Peyer's patch (tissue), 4 donors: ENCODE measurements at regions not wholly inside any gene's neighbourhood (a gene's known extent, or its start where the extent isn't known, plus 50 kb on each side); places are given as distances from the start of the nearest gene placed in this dataset.

Experiments used
- DNase-seq, 3 donors: peaks; one replicate each; pipeline ENCODE4 v3.0.0-alpha.2; 2017 to 2019
- H3K27ac ChIP-seq, 4 donors: fragments of 200-600 bp; sonication (generic); one replicate each; pipeline ENCODE4 v1.5.1; 2016 to 2019
- H3K27me3 ChIP-seq, 2 donors: fragments of 200-600 bp; sonication (generic); one replicate each; pipeline ENCODE4 v1.5.1; 2019
- H3K36me3 ChIP-seq, 3 donors: fragments of 200-600 bp; sonication (generic); one replicate each; pipeline ENCODE4 v1.5.1; 2016 to 2019
- H3K4me1 ChIP-seq, 4 donors: fragments of 200-600 bp; sonication (generic); one replicate each; pipeline ENCODE4 v1.5.1; 2016 to 2019
- H3K4me3 ChIP-seq, 4 donors: fragments of 200-600 bp; sonication (generic); 1 replicate in 3 of 4; 2 replicates in 1 of 4; pipeline ENCODE4 v1.5.1; 2016 to 2019; ENCODE audit warnings: mild to moderate bottlenecking in 1 of 4
- H3K9me3 ChIP-seq, 4 donors: fragments of 200-600 bp; sonication (generic); one replicate each; pipeline ENCODE4 v1.5.1; 2016 to 2019; ENCODE audit warnings: mild to moderate bottlenecking in 1 of 4
- CTCF ChIP-seq, 6 experiments: fragments of 450-650 bp in 4 of 6; fragments of 200-600 bp in 2 of 6; sonication (generic) in 1 of 6; IDR thresholded peaks; one replicate each; pipeline ENCODE4 v1.5.1; 2017 to 2019; ENCODE audit warnings: antibody characterized with exemption in 6 of 6, mild to moderate bottlenecking in 3 of 6, moderate library complexity in 1 of 6
- POLR2A ChIP-seq, 2 donors: fragments of 450-650 bp; IDR thresholded peaks; one replicate each; pipeline ENCODE4 v1.5.1; 2017; ENCODE audit warnings: antibody characterized with exemption in 2 of 2, mild to moderate bottlenecking in 2 of 2, moderate library complexity in 2 of 2

- Histone ChIP-seq H3K4me1 (peaks cover 0 to 4% (median under 1%) of the 10 kb centered on the region in 4 donors), H3K36me3 (no peaks in the 10 kb centered on the region), H3K9me3 (peaks cover 0 to 5% (median 0%) of the 10 kb centered on the region in 4 donors), H3K27me3 (no peaks in the 10 kb centered on the region), H3K4me3 (no peak overlapping the region), H3K27ac (no peak overlapping the region)
- no peak for DNase-seq
- TF ChIP-seq CTCF (IDR thresholded peaks at IDR 0.05) (no peak), POLR2A (IDR thresholded peaks at IDR 0.05) (no peak)
These were observed 151.2 kb upstream of the UBE2E1 start for GRCh38 chr3:23654571-23654970.

GRCh38 chr3:23655749-23656148, 150.0 kb upstream of the UBE2E1 start:
- Histone ChIP-seq H3K4me1 (peaks cover 0 to 4% (median 0%) of the 10 kb centered on the region in 4 donors), H3K36me3 (no peaks in the 10 kb centered on the region), H3K4me3 (no peak overlapping the region), H3K9me3 (peaks cover 0 to 5% (median 0%) of the 10 kb centered on the region in 4 donors), H3K27me3 (no peaks in the 10 kb centered on the region), H3K27ac (no peak overlapping the region)
- DNase-seq: no peak
- TF ChIP-seq CTCF (IDR thresholded peaks at IDR 0.05) (no peak), POLR2A (IDR thresholded peaks at IDR 0.05) (no peak)

GRCh38 chr3:23656199-23656598, 149.6 kb upstream of the UBE2E1 start:
- Histone ChIP-seq H3K27me3 (no peaks in the 10 kb centered on the region), H3K9me3 (peaks cover 0 to 5% (median 0%) of the 10 kb centered on the region in 4 donors), H3K36me3 (no peaks in the 10 kb centered on the region), H3K27ac (no peak overlapping the region), H3K4me1 (peaks cover 0 to 4% (median 0%) of the 10 kb centered on the region in 4 donors), H3K4me3 (no peak overlapping the region)
- no peak for DNase-seq
- TF ChIP-seq CTCF (IDR thresholded peaks at IDR 0.05) (no peak), POLR2A (IDR thresholded peaks at IDR 0.05) (no peak)

GRCh38 chr3:23656821-23657220, 148.9 kb upstream of the UBE2E1 start:
- Histone ChIP-seq H3K4me1 (peaks cover 0 to 4% (median 0%) of the 10 kb centered on the region in 4 donors), H3K36me3 (no peaks in the 10 kb centered on the region), H3K27me3 (no peaks in the 10 kb centered on the region), H3K27ac (no peak overlapping the region), H3K9me3 (peaks cover 0 to 5% (median 0%) of the 10 kb centered on the region in 4 donors), H3K4me3 (no peak overlapping the region)
- no peak for DNase-seq
- TF ChIP-seq POLR2A (IDR thresholded peaks at IDR 0.05): no peak
- no peak for TF ChIP-seq CTCF (IDR thresholded peaks at IDR 0.05)

- DNase-seq: no peak
- Histone ChIP-seq H3K27me3 (no peaks in the 10 kb centered on the region), H3K27ac (no peak overlapping the region), H3K36me3 (no peaks in the 10 kb centered on the region), H3K4me1 (peaks cover 0 to 4% (median 0%) of the 10 kb centered on the region in 4 donors), H3K4me3 (no peak overlapping the region), H3K9me3 (peaks cover 0 to 5% (median 0%) of the 10 kb centered on the region in 4 donors)
- TF ChIP-seq POLR2A (IDR thresholded peaks at IDR 0.05) (no peak), CTCF (IDR thresholded peaks at IDR 0.05) (no peak)
These were observed 148.1 kb upstream of the UBE2E1 start for GRCh38 chr3:23657647-23658046.

- H3K27ac ChIP-seq: peak overlapping the region in 1 of 4 donors; percentile 42
- H3K9me3 ChIP-seq: peaks cover 0 to 5% (median 0%) of the 10 kb centered on the region in 4 donors
- H3K36me3 ChIP-seq: no peaks in the 10 kb centered on the region
- H3K4me1 ChIP-seq: peaks cover 0 to 4% (median 0%) of the 10 kb centered on the region in 4 donors
- no peak overlapping the region for H3K4me3 ChIP-seq
- H3K27me3 ChIP-seq: no peaks in the 10 kb centered on the region
- TF ChIP-seq CTCF (IDR thresholded peaks at IDR 0.05) (no peak), POLR2A (IDR thresholded peaks at IDR 0.05) (no peak)
- DNase-seq: peak in 1 of 3 donors; percentile 34
These were observed 146.5 kb upstream of the UBE2E1 start for GRCh38 chr3:23659274-23659673.
